Renal cortex interstitium (tissue), 11 donors: ENCODE measurements at regions not wholly inside any gene's neighbourhood (a gene's known extent, or its start where the extent isn't known, plus 50 kb on each side); places are given as distances from the start of the nearest gene placed in this dataset.

Experiments
- DNase-seq, 11 donors: peaks; one replicate each; pipeline ENCODE4 v3.0.0-alpha.2; 2013; ENCODE audit warnings: low read depth in 9 of 11, low spot score in 4 of 11; ENCODE audit errors: extremely low read depth in 1 of 11

DNA sequence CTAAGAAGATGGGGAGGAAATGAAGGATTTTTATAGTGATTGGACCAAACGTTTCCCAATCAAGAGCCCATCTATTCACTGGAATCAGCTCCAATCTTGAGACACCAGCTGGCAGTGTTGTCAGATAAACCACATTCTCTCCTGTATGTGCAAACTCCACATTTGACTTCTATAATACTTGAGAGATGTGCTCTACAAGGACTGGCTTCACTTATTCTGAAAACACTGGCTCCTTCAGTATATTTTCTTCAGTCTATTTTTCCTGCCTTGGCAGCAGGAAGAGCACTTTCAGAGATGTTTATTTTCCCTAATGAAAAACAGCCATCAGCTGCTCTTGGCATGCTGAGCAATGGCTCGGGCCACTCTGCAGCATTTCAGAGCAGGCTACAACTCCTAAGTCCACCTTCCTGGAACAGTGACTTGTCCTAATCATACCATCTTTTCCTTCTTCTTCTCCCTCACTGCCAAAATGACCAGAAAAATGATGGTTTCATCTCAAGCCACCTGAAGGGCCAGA, 96.9 kb upstream of the FSTL4 start:
- DNase-seq: no peak

GRCh38 chr5:133708331-133708850, 96.0 kb upstream of the FSTL4 start:
- DNase-seq: no peak

GRCh38 chr5:133707629-133708028, 95.3 kb upstream of the FSTL4 start:
- no peak for DNase-seq

GRCh38 chr5:133706506-133707430, 94.4 kb upstream of the FSTL4 start:
- DNase-seq: no peak

DNA sequence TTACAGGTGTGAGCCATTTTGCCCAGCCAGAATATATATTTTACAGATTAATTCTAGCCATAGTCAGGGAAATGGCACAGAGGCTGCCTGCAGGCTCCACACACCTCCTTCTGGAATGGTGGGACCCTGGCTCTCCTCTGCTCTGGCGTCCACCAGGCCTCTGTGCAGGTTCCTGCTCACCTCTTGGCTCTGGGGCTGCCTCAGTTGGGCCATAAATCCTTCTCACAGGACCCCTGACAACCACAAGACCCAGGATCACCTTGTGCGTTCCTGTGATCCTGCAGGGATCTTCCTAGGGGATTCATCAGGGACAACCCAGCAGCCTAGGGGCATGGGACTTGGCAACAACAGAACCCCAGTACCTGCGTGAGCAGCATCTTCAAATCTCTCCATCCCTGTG, 93.0 kb upstream of the FSTL4 start:
- no peak for DNase-seq

DNA sequence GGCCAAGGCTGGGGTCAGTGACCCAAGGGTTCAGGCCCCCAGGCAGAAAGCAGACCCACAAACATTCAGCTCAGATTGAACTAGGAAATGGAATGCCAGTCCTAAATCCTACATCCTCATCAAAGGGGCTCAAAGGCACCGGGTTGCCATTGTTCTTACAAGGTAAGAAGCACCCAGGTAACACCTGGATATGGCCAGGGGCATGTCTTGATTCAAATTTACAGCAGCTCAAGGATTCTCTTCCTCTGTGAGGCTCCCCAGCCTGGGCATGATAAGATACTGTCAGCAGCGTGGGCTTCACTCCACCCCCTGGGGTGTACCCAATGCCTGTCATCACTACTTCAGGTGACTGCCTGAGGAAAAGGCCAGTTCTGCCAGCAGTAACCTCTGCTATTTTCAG, 92.1 kb upstream of the FSTL4 start:
- no peak for DNase-seq

DNA sequence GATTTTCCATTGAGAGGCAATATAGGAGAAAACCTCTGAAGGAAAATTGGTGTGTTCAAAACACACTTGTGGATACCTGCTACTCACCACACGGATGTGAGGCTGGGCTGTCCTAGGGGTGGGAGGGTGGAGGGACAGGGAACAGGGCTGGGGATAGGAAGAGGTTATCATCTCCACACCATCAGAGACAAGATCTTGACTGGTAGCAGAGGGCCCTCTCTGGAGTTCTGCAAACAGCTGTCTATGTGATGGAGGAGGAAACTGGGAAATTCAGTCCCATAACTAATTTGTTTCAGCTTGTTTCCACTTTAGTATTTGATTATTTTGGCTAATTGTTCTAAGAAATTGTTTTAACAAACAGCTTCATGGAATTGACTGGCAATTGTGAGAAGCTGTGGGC, 91.6 kb upstream of the FSTL4 start:
- no peak for DNase-seq

- no peak for DNase-seq
These were observed 90.7 kb upstream of the FSTL4 start for GRCh38 chr5:133702791-133703770.

- no peak for DNase-seq
These were observed 89.5 kb upstream of the FSTL4 start for GRCh38 chr5:133701871-133702270.

DNA sequence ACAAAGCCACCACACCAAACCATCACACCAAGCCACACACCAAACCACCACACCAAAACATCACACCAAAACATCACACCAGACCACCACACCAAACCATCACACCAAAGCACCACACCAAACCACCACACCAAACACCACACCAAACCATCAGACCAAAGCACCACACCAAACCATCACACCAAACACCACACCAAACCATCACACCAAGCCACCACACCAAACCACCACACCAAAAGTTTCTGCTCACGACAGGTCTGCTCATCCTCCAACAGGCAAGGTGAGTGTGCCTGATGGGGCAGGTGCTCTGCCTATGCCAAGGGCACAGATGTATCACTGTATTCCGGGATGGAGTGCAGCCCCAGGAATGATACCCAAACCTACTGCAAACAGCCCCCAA, 87.9 kb upstream of the FSTL4 start:
- DNase-seq: no peak

DNA sequence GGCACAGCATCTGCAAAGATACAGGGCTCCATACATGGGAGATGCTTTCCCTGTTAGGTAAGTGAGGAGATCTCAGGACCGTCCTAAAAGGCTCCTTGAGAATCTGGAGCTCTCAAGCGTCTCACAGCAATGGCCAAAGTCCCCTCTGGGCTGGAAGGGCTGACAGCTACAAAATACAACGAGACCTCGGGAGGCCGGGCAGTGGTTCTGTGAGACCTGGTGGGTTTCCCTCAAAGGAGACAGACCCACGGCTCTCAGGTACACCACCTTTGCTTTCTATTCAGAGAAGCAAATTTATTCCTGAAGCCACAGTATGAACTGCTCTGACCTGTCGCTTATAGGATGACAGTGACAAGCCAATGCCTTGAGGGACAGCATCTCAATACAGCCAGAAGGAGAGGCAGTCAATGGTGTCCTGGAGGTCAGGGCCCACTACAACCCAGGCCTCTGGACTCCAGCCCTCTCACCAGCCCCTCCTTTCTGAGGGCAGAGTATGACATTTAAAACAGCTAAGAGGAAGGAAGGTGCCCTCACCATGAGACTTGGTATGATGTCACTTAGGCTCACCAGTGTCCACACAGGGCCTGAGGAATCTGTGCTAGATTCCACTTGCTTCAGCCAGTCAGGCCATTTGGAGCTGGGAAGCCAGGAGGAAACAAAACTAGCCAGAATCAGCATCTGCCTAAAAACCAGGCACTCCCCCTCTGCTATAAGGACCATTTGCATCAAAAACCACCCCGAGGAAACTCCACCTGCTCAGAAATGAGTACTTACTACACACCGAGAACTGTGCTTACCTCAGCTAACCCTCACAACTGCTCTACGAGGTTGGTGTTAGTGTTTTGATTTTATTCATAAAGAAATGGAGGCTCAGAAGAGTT, 86.5 kb upstream of the FSTL4 start:
- DNase-seq: no peak

GRCh38 chr5:133698259-133698554, 85.9 kb upstream of the FSTL4 start:
- DNase-seq: no peak

DNA sequence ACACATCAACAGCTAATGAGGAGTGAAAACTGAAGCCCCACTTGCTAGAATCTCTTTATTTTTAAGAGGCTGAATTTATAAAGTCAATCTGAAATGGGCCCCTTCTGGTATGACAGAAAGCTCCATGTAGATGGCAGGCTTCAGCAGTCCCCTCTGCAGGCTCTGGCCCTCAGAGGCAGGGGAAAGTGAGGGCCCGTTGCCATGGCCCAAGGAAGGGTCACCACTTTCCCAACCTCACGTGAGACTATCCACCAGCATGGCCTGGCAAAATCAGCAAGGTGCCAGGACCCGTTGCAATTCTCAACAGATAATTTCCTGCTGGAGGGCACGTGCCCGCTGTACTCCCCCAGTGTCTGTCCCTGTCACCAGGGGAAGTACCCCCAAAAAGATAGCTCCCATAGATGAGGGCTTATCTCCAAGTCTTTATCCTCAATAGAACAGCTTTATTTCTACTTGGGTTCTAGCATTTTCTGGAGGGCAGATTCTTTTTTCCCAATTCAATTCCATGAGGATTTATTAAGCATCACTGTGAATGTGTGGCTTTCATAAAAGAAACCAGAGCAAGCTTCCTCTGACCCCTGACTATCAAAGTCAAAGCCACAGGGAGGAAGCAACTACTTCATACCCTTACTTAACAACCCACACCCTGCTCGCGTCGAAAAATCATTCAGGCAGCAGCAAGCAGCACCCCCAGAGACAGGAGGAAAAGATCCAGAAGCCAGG, 85.4 kb upstream of the FSTL4 start:
- DNase-seq: no peak

DNA sequence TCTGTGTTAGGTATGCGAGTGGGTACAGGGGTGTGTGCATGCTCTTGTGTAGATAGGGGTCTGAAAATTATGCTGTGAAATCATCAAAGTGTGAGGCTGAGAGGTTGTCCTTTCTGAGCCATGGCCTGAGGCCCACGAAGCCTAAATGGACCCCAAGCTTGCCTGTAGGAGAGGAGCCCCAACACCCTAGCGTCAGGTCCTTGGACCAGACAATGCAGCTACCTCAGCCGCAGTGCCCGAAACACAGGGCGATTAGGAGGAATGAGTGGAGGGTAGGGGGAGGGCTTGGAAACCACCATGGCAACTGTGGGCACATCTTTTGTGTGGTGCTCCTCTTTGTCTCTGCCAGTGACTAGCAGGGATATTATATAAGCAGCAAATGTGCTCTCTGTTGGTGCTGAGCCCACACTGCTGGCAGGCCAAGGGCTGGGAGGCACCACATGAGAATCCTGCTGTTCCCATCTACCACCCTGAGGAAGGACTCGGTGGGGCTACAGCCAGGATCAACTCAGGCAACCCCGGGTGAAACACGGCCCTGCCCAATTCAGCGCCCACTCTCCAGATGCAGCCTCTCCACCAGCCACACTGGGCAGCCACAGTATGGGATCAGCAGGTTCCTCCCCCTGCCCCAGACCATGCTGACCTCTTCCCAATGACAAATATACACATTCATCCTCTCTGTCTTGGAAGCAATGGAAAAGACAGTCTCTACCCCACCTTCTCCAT, 84.6 kb upstream of the FSTL4 start:
- no peak for DNase-seq

DNA sequence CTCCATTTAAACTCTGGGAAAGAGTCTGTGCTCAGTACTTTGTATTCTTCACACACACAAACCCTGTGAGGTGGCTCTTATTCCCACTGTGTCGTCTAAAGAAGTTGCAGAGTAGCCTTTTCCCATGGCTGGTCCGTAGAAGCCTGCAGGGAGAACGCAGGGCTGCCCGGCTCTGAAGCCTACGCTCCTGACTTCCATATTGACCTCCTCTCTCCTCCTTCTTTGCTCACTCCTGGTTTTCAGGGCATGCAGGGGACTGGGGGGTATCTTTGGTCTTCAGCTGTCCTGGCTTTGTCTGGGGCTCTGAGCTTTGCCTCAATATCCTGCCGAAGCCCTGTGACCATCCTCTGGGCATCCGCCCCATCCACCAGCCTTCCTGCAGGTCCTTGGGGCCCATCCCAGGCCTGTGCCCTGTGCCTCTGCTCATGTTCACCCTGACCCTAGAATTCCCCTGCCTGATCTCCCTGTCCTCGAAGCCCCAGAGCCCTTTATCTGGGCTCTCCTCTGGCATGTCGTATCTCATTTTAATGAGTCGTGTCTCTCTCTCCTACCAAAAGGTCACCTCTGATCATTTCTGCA, 83.8 kb upstream of the FSTL4 start:
- DNase-seq: no peak

GRCh38 chr5:133694181-133694831, 82.0 kb upstream of the FSTL4 start:
- no peak for DNase-seq

DNA sequence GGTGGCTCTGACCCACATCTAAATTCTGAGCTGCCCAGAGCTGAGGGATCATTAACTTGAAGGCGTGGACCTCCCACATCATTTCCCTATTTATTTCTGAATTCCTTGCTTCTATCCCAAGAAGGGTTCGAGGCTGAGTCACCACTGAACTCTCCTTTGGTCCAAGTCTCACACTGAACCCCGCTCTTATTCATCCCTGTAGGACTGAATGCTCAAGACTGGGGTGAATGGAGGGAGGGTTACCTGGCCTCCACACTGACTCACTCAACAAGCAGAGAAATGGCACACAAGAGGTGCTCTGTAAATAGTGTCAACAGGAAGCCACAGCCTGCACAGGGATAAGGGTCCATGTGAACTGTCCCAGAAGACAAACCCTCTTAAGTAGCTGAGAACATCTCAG, 79.1 kb upstream of the FSTL4 start:
- no peak for DNase-seq
